ENCODE measurements at regions not wholly inside any gene's neighbourhood (a gene's known extent, or its start where the extent isn't known, plus 50 kb on each side); places are given as distances from the start of the nearest gene placed in this dataset.
"Not testable (repeated sequence)": the region's sequence is repeated elsewhere in the genome, so short reads cannot be mapped to it uniquely, and the experiment has no call there.

DNA sequence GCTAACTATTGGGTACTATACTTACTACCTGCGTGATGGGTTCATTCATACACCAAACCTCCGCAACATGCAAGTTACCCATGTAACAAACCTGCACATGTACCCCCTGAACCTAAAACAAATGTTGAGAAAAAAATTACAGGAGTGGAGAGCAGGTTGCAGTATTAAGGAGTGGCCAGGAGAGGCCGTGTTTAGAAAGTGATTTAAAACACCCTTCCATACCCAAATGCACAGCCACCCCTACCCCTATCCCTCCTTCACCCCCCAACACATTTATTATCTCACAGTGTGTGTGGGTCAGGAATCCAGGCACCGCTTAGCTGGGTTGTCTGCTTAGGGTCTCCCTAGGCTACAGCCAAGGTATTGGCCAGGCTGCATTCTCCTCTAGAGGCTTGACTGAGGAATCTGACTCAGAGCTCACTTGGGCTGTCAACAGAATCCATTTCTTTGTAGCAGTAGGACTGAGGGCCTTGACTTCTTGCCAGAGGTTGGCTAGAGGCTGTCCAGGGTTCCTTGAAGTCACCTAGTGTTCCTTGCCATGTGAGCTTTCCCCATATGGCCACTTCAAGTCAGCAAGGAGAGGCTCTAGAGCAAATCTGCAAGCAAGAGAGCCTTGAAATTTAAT lies 115.3 kb upstream of the NBPF8 start:
- H3K4me2 ChIP-seq (ENCODE audit: low read length); CTCF ChIA-PET (ENCODE audit: unreplicated experiment); intact Hi-C loops (cut with micrococcal nuclease; ENCODE audit: unreplicated experiment); H3K9me2 ChIP-seq (ENCODE audit: insufficient read depth, low read length); H3K9me3 ChIP-seq (ENCODE audit: low read length); POLR2A ChIA-PET; H3K27ac ChIP-seq (ENCODE audit: low read depth, low read length, poor library complexity, severe bottlenecking); H3K4me1 ChIP-seq (ENCODE audit: insufficient read depth, low read length, poor library complexity, severe bottlenecking); BruUV-seq (replicated peaks); H3K79me2 ChIP-seq (ENCODE audit: insufficient read depth, low read depth, low read length); DNase-seq (ENCODE audit: low spot score); H4K20me1 ChIP-seq (ENCODE audit: insufficient read depth, low read length); H2AFZ ChIP-seq (ENCODE audit: low read length); H3K36me3 ChIP-seq (ENCODE audit: insufficient read depth, low read length); H3K4me3 ChIP-seq (ENCODE audit: low read depth, low read length, poor library complexity, severe bottlenecking): not testable (repeated sequence)
- 0 out of 2 replicates have a peak, but pooled peaks have one; percentile 17 for TF ChIP-seq CTCF (conservative IDR thresholded peaks at IDR 0.05; ENCODE audit: low read length)

DNA sequence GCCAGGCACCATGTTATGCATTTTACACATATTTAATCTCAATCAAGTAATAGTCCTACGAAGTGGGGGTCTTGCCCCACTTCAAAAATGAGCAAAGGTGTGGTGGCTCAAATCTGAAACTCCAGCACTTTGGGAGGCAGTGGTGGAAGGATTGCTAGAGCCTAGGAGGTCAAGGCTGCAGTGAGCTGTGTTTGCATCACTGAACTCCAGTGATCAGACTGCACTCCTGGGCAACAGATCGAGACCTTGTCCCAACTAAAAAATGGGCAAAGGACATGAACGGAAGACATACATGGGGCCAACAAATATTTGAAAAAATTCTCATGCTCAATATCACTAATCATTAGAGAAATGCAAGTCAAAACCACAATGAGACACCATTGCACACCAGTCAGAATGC lies 116.3 kb upstream of the NBPF8 start:
- H2AFZ ChIP-seq (ENCODE audit: low read length); H3K4me1 ChIP-seq (ENCODE audit: insufficient read depth, low read length, poor library complexity, severe bottlenecking); H4K20me1 ChIP-seq (ENCODE audit: insufficient read depth, low read length); DNase-seq (ENCODE audit: low spot score); H3K4me3 ChIP-seq (ENCODE audit: low read depth, low read length, poor library complexity, severe bottlenecking); BruUV-seq (replicated peaks); H3K79me2 ChIP-seq (ENCODE audit: insufficient read depth, low read depth, low read length); POLR2A ChIA-PET; H3K9me2 ChIP-seq (ENCODE audit: insufficient read depth, low read length); H3K9me3 ChIP-seq (ENCODE audit: low read length); H3K4me2 ChIP-seq (ENCODE audit: low read length); CTCF ChIA-PET (ENCODE audit: unreplicated experiment); intact Hi-C loops (cut with micrococcal nuclease; ENCODE audit: unreplicated experiment); H3K36me3 ChIP-seq (ENCODE audit: insufficient read depth, low read length); H3K27ac ChIP-seq (ENCODE audit: low read depth, low read length, poor library complexity, severe bottlenecking): not testable (repeated sequence)

GRCh38 chr1:120297345-120297953 lies 117.4 kb upstream of the NBPF8 start:
- H2AFZ ChIP-seq (ENCODE audit: low read length); H3K4me2 ChIP-seq (ENCODE audit: low read length); H3K9me2 ChIP-seq (ENCODE audit: insufficient read depth, low read length); H4K20me1 ChIP-seq (ENCODE audit: insufficient read depth, low read length); CTCF ChIA-PET (ENCODE audit: unreplicated experiment); intact Hi-C loops (cut with micrococcal nuclease; ENCODE audit: unreplicated experiment); BruUV-seq (replicated peaks); H3K36me3 ChIP-seq (ENCODE audit: insufficient read depth, low read length); POLR2A ChIA-PET; H3K79me2 ChIP-seq (ENCODE audit: insufficient read depth, low read depth, low read length); H3K27ac ChIP-seq (ENCODE audit: low read depth, low read length, poor library complexity, severe bottlenecking); H3K4me1 ChIP-seq (ENCODE audit: insufficient read depth, low read length, poor library complexity, severe bottlenecking); H3K9me3 ChIP-seq (ENCODE audit: low read length); H3K4me3 ChIP-seq (ENCODE audit: low read depth, low read length, poor library complexity, severe bottlenecking); DNase-seq (ENCODE audit: low spot score): not testable (repeated sequence)

GRCh38 chr1:120290105-120290504 lies 113.8 kb upstream of the SEC22B start:
- H3K9me3 ChIP-seq (ENCODE audit: low read length); H2AFZ ChIP-seq (ENCODE audit: low read length); H3K27ac ChIP-seq (ENCODE audit: low read depth, low read length, poor library complexity, severe bottlenecking); BruUV-seq (replicated peaks); CTCF ChIA-PET (ENCODE audit: unreplicated experiment); H3K9me2 ChIP-seq (ENCODE audit: insufficient read depth, low read length); H3K4me1 ChIP-seq (ENCODE audit: insufficient read depth, low read length, poor library complexity, severe bottlenecking); H4K20me1 ChIP-seq (ENCODE audit: insufficient read depth, low read length); POLR2A ChIA-PET; H3K4me2 ChIP-seq (ENCODE audit: low read length); H3K4me3 ChIP-seq (ENCODE audit: low read depth, low read length, poor library complexity, severe bottlenecking); H3K79me2 ChIP-seq (ENCODE audit: insufficient read depth, low read depth, low read length); H3K36me3 ChIP-seq (ENCODE audit: insufficient read depth, low read length); intact Hi-C loops (cut with micrococcal nuclease; ENCODE audit: unreplicated experiment); DNase-seq (ENCODE audit: low spot score): not testable (repeated sequence)

- H3K9me3 ChIP-seq (ENCODE audit: low read length); H3K4me2 ChIP-seq (ENCODE audit: low read length); DNase-seq (ENCODE audit: low spot score); H3K36me3 ChIP-seq (ENCODE audit: insufficient read depth, low read length); H2AFZ ChIP-seq (ENCODE audit: low read length); H3K9me2 ChIP-seq (ENCODE audit: insufficient read depth, low read length); BruUV-seq (replicated peaks); H3K27ac ChIP-seq (ENCODE audit: low read depth, low read length, poor library complexity, severe bottlenecking); H3K79me2 ChIP-seq (ENCODE audit: insufficient read depth, low read depth, low read length); H3K4me1 ChIP-seq (ENCODE audit: insufficient read depth, low read length, poor library complexity, severe bottlenecking); H3K4me3 ChIP-seq (ENCODE audit: low read depth, low read length, poor library complexity, severe bottlenecking); CTCF ChIA-PET (ENCODE audit: unreplicated experiment); intact Hi-C loops (cut with micrococcal nuclease; ENCODE audit: unreplicated experiment); H4K20me1 ChIP-seq (ENCODE audit: insufficient read depth, low read length); POLR2A ChIA-PET: not testable (repeated sequence)
These were observed 113.3 kb upstream of the SEC22B start for GRCh38 chr1:120289601-120290074.

All from OCI-LY7 (cell line).